ENCODE measurements at regions not wholly inside any gene's neighbourhood (a gene's known extent, or its start where the extent isn't known, plus 50 kb on each side); places are given as distances from the start of the nearest gene placed in this dataset.
"Not testable (repeated sequence)": the region's sequence is repeated elsewhere in the genome, so short reads cannot be mapped to it uniquely, and the experiment has no call there.

- DNase-seq: no peak
These were observed 228.2 kb downstream of the LY86 start for GRCh38 chr6:6816716-6817115.

GRCh38 chr6:6818078-6818639 lies 229.6 kb downstream of the LY86 start:
- no peak for DNase-seq

- DNase-seq: no peak
These were observed 232.2 kb downstream of the LY86 start for GRCh38 chr6:6820641-6821238.

- no peak for DNase-seq
These were observed 233.2 kb downstream of the LY86 start for GRCh38 chr6:6821639-6822261.

GRCh38 chr6:6823030-6823429 lies 234.5 kb downstream of the LY86 start:
- no peak for DNase-seq

GRCh38 chr6:6823568-6824224 lies 235.2 kb downstream of the LY86 start:
- no peak for DNase-seq

- DNase-seq: no peak
These were observed 235.9 kb downstream of the LY86 start for GRCh38 chr6:6824381-6824780.

GRCh38 chr6:6825193-6825784 lies 236.8 kb downstream of the LY86 start:
- no peak for DNase-seq

GRCh38 chr6:6826095-6826901 lies 237.8 kb downstream of the LY86 start:
- peak; percentile 12 for DNase-seq

- DNase-seq: no peak
These were observed 238.4 kb downstream of the LY86 start for GRCh38 chr6:6826961-6827360.

- no peak for DNase-seq
These were observed 241.6 kb downstream of the LY86 start for GRCh38 chr6:6829872-6830685.

GRCh38 chr6:6830686-6831063 lies 242.2 kb downstream of the LY86 start:
- DNase-seq: not testable (repeated sequence)

GRCh38 chr6:6832439-6832838 lies 243.9 kb downstream of the LY86 start:
- DNase-seq: no peak

- no peak for DNase-seq
These were observed 246.1 kb downstream of the LY86 start for GRCh38 chr6:6834356-6835222.

GRCh38 chr6:6835223-6835503 lies 246.6 kb downstream of the LY86 start:
- no peak for DNase-seq

- DNase-seq: no peak
These were observed 248.3 kb downstream of the LY86 start for GRCh38 chr6:6836609-6837406.

GRCh38 chr6:6837541-6838080 lies 249.1 kb downstream of the LY86 start:
- no peak for DNase-seq

GRCh38 chr6:6840831-6841291 lies 252.3 kb downstream of the LY86 start:
- no peak for DNase-seq

- DNase-seq: no peak
These were observed 253.1 kb downstream of the LY86 start for GRCh38 chr6:6841571-6841970.

- no peak for DNase-seq
These were observed 253.8 kb downstream of the LY86 start for GRCh38 chr6:6842291-6842690.
